Bronchial epithelial cell (primary cell): ENCODE measurements at regions not wholly inside any gene's neighbourhood (a gene's known extent, or its start where the extent isn't known, plus 50 kb on each side); places are given as distances from the start of the nearest gene placed in this dataset.
"Not testable (repeated sequence)": the region's sequence is repeated elsewhere in the genome, so short reads cannot be mapped to it uniquely, and the experiment has no call there.

Source experiments
- DNase-seq: peaks from one replicate; pipeline ENCODE4 v3.0.0-alpha.2; 2010; ENCODE audit warnings: low read depth
- FAIRE-seq: peaks from 2 replicates; lab custom pipeline; 2011; peaks lifted over from hg19 to GRCh38; lab: Jason Lieb, UNC
- H3K27me3 ChIP-seq: 2 replicates; pipeline ENCODE4 v1.5.1; 2011; ENCODE audit warnings: low read length; ENCODE audit not compliant: control insufficient read depth, insufficient read depth
- H3K36me3 ChIP-seq: 2 replicates; pipeline ENCODE4 v1.5.1; 2011; ENCODE audit warnings: low read length; ENCODE audit not compliant: control insufficient read depth, insufficient read depth
- H3K4me3 ChIP-seq: 2 replicates; pipeline ENCODE4 v1.5.1; 2011; ENCODE audit warnings: mild to moderate bottlenecking, low read depth, low read length, control low read depth

DNA sequence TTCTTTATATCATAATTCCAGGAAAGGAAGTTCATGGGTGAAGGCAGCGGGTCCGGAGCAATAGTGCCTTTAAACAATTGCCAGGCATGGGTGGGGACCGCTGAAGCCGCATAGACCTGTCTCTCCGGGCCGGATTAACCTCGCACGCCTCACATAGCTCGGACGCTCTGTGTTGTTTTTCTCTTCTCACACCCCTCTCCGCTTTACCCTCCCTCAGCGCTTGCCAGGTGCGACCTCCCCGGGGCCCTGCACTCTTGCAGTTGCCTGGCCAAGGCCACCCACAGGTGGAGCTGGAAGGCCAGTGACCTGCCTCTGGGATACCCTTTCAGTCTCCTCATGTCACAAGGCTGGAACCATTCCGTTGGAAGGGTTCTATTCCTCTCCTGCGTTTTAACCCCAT lies 4021.5 kb upstream of the TPTE start:
- H3K27me3 ChIP-seq, H3K4me3 ChIP-seq, DNase-seq, FAIRE-seq, H3K36me3 ChIP-seq: not testable (repeated sequence)

GRCh38 chr21:6500681-6501080 lies 4020.7 kb upstream of the TPTE start:
- not testable (repeated sequence) for H3K27me3 ChIP-seq, H3K4me3 ChIP-seq, DNase-seq, H3K36me3 ChIP-seq, FAIRE-seq

DNA sequence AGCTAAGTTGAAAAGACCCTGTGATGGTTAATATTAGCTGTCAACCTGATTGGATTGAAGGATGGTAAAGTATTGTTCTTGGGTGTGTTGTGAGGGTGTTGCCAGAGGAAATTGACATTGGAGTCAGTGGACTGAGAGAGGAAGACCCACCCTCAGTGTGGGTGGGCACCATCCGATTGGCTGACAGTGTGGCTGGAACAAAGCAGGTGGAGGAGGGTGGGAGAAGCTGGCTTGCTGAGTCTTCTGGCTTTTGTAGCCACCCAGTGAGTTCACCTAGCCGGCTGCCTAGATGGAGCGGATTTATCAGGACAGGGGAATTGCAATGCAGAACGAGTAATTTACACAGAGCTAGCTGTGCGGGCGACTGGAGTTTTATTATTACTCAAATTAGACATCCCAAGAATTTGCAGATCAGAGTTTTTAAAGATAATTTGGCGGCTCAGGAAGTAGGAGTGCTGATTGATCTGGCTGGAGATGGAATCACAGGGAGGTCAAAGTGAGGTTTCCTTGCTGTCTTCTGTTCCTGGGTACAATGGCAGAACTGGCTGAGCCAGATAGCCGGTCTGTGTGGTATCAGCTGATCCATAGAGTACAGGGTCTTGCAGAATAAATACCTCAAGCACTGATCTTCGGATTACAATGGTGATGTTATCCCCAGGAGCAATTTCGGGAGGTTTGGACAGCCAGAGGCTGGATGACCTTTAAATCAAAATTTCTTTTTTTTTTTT lies 4015.1 kb upstream of the TPTE start:
- H3K27me3 ChIP-seq, DNase-seq, FAIRE-seq, H3K4me3 ChIP-seq, H3K36me3 ChIP-seq: not testable (repeated sequence)

- not testable (repeated sequence) for H3K27me3 ChIP-seq, H3K36me3 ChIP-seq, DNase-seq, FAIRE-seq, H3K4me3 ChIP-seq
These were observed 4013.8 kb upstream of the TPTE start for GRCh38 chr21:6507632-6508031.

- not testable (repeated sequence) for H3K27me3 ChIP-seq, FAIRE-seq, DNase-seq, H3K36me3 ChIP-seq, H3K4me3 ChIP-seq
These were observed 3999.6 kb upstream of the TPTE start for GRCh38 chr21:6521777-6522176.

DNA sequence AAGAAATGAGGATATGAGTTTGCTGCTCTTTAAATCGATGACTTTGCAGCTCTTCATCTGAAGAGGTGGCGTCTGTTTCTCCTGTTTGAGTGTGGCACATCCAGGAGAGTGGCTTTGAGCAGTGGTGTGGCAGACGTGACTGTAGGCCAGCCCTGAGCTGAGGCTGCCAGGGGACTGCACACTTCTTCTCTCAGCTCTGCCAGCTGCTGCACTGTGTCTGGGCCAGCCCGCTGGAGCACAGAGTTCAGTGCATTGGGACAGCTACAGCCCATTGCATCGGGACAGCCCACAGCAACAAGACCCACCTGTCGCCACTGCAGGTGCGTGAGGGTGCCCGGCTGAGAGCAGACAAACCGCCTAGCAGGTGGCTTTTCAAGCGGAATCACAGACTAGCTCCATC lies 3995.2 kb upstream of the TPTE start:
- FAIRE-seq, DNase-seq, H3K36me3 ChIP-seq, H3K27me3 ChIP-seq, H3K4me3 ChIP-seq: not testable (repeated sequence)

- not testable (repeated sequence) for H3K36me3 ChIP-seq, FAIRE-seq, H3K27me3 ChIP-seq, DNase-seq, H3K4me3 ChIP-seq
These were observed 3990.7 kb upstream of the TPTE start for GRCh38 chr21:6530655-6531054.

- H3K36me3 ChIP-seq, FAIRE-seq, H3K27me3 ChIP-seq, DNase-seq, H3K4me3 ChIP-seq: not testable (repeated sequence)
These were observed 3988.1 kb upstream of the TPTE start for GRCh38 chr21:6533261-6533660.

DNA sequence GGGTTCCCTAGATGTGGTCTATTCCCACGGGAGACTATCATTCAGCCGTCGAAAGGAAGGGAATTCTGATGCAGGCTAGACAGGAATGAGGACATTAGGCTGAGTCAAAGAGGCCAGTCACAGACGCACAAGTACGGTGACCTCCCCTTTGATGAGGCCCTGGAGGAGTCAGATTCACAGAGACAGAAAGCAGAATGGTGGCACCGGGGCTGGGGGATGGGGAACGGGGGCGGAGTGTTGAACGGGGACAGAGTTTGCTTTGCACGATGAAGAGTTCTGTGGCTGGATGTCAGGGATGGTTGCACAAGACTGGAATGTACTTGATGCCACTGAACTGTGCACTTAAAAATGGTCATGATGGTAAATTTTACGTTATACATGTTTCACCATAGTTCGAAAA lies 3983.1 kb upstream of the TPTE start:
- not testable (repeated sequence) for FAIRE-seq, DNase-seq

DNA sequence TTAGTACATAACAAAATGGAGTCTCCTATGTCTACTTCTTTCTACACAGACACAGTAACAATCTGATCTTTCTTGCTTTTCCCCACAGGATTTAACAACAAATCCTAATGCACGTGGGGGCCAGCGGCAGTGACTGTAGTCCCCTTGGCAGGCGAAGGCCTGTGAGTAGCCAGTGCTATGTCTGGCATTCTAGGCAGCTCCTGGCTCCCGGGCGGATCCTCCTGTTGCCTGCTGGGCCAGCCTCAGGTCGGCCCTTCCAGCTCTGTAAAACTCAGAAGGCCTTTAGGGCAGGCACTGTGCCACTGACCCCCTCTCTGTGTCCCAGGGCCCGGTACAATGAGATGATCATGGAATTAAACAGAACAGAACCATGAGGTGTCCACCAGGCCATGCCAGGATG lies 3981.7 kb upstream of the TPTE start:
- not testable (repeated sequence) for H3K36me3 ChIP-seq, FAIRE-seq, H3K4me3 ChIP-seq, DNase-seq, H3K27me3 ChIP-seq

More for the DNA sequence above, 3983.1 kb upstream of the TPTE start:
- not testable (repeated sequence) for H3K27me3 ChIP-seq, H3K36me3 ChIP-seq, H3K4me3 ChIP-seq

DNA sequence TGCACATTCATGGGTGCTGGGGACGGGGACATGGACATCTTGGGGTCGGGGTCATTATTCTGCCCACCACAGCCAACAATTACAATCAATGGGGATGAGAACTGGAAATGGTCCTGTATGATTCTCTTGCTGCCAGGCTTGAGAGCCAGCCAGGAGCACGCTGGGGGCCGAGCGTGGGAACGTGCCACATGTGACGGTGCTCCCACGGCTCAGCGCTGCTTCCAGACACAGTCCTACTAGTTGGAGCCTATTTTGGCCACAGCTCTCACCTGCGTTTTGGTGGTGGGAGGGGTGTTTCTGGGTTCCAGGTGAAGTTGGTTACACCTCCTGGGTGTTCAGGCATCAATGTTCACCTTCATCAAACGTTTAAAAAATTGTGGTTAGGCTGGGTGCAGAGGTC lies 3980.3 kb upstream of the TPTE start:
- not testable (repeated sequence) for DNase-seq, H3K36me3 ChIP-seq, H3K4me3 ChIP-seq, H3K27me3 ChIP-seq, FAIRE-seq

- H3K4me3 ChIP-seq, DNase-seq, H3K27me3 ChIP-seq, H3K36me3 ChIP-seq, FAIRE-seq: not testable (repeated sequence)
These were observed 3976.1 kb upstream of the TPTE start for GRCh38 chr21:6545288-6545687.

DNA sequence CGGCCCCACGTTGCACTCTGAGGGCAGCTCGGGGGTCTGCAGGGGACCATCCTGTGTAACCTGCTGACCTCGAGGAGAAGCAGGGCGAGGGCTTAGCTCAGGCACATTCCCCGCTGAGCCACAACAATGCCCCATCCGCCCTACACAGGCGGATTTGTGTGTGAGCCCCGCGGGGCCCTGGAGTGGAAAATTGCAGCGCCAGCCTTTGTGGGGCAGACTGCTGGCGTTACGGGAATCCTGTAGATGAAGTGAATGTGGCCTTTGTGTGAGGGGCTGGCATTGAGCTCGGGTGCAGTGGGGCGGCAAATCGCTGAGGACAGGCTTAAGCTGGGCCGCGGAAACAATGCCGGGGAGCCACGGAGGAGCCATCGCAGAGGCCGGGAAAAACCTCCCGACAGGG lies 3970.3 kb upstream of the TPTE start:
- not testable (repeated sequence) for H3K4me3 ChIP-seq, H3K27me3 ChIP-seq, FAIRE-seq, DNase-seq, H3K36me3 ChIP-seq

DNA sequence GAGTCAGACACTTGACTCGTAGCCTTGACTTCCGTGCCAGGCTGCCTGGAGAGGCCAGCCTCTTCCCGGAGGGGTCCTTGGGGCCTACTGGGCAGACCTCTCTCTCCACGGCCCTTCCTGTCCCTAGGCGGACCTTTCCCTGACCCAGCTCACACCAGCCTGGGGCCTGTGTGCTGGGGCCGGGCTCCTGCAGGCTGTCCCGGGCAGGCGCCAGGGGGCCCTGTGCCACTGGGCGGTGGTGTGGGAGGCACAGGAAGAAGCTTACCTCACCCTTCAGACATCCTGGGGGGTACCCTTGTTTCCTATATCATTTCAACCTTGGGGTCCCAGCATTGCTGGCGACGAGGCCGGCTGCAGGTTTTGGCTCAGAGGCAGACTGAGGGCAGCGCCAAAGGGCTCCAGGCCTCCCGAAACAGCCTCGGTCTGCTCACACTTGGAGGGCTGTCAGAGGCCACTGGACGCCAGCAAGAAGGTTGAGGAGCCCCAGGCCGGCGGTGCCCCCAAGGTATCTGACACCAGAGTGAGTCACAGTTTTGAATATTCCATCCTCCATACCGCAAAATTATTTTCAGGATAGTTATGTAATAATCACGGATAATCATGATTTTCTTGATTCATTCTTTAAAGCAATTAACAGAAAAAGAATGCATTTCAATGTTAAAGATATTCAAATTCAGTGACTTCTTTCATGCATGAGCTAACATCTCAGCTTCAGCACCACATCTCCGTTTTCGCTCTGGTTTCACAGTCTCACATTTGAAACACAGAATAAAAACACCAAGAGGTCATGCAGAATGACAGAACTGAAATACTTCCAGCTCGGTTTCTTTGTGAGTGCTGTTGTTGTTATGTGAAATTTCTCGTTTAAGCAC lies 3967.6 kb upstream of the TPTE start:
- H3K27me3 ChIP-seq = not testable (repeated sequence)

More for the DNA sequence above, 3967.6 kb upstream of the TPTE start:
- FAIRE-seq, DNase-seq, H3K4me3 ChIP-seq, H3K36me3 ChIP-seq: not testable (repeated sequence)
